GM19328 (cell line): ENCODE measurements at regions not wholly inside any gene's neighbourhood (a gene's known extent, or its start where the extent isn't known, plus 50 kb on each side); places are given as distances from the start of the nearest gene placed in this dataset.

ENCODE experiments used
- ATAC-seq: cut with Tn5 transposase; IDR thresholded peaks from one replicate; pipeline ENCODE4 v1.9.1; 2021; ENCODE audit warnings: mild to moderate bottlenecking, moderate library complexity; ENCODE audit not compliant: unreplicated experiment

DNA sequence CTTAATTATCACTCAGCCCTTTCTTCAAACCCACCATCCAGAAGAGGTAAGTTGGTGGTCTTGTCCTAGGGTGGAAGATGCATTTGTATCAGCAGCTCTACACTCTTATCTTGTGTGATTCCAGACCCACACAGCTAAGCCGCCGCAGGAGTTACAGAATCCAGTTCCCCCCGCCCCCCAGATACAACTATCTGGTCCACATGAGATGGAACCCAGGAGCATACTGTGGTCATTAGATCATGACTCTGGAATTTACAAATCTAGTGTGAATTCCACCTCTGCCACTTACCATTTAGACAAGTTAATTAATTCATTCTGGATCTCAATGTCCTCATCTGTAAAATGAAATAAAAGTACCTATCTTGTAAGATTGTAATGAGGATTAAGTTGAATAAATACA is 486.4 kb downstream of the BCL11A start:
- no peak for ATAC-seq

DNA sequence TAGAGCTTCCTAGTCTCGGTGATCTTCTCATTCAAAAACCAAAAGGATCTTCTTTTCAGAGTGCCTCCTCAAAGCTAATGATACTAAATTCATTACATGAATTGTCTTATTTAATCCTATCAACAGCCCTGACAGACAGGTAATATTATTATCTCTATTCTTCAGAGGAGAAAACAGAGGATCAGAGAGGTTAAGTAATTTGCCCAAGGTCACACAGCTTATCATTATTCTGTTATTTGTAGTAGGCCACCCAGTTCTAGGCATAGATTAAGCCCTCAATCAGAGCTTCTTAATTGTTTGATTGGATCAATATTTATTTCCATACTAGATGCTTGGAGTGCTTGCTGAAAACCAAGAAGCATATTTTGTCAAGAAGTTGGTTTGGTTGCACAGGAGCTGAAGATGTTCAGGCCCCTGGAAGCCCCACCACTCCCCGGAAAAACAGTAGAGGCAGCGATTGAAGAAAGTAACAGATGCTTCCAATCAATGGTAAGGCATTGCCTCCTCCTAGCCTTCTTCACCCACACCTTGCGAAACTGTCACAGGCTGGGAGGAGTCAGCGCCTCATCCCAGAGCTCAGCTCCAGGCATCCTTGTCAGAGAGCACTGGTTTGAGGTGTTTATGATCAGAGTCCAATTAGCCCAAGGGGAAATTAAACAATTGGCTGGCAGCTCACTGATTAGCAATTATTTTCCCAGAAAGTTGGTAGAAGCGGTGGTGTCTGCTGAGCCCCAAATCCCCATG is 487.2 kb downstream of the BCL11A start:
- no peak for ATAC-seq

DNA sequence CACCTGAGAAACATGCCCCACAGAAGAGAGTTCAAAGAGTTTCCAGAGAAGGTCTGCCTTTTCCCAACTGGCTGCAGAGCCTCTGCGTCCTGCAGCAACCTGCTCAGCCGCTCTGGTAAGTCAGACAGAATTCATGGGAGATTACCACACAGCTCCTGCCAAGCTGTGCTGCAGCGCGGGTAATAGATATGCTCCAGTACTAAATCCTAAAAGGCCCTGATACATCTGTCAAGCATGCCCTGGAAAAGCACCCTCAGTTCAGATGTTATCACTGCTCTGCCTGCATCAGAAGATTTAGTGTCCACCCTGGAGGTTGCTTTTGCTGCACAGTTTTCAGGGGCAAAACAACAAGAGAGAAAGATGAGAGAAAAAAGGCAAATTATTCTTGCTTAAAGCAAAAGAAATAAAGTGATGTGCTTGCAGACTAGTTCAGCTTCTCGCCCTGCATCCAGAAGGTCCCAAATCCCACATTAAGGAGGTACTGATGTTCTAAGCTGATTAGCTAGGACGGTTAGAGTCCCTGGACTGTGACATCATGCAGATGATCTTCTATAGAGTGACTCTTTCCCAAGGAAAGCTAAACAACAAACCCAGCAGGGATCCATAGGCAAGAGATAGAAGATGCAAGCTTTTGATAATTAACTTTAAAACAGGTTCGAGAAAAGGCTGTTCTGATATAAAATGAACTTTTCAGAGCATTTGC is 488.6 kb downstream of the BCL11A start:
- ATAC-seq = no peak

DNA sequence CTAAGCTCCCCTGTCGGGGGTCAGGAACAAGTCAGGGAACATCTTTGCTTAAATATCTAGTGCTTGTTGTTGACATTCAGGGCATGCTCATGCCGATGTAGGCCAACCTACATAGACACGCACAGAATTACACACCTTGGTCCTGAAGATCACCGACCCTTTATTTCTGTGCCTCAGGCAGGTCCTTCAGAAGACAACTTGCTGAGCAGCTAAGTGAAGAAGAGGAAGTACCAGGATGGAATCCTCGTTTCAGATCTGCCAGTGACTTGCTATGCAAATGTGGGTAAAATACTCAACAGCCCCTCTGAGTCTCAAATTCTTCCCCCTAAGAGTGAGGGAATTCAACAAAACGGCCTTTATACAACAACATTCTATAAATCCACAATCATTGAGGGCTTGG is 494.7 kb downstream of the BCL11A start:
- no peak for ATAC-seq

DNA sequence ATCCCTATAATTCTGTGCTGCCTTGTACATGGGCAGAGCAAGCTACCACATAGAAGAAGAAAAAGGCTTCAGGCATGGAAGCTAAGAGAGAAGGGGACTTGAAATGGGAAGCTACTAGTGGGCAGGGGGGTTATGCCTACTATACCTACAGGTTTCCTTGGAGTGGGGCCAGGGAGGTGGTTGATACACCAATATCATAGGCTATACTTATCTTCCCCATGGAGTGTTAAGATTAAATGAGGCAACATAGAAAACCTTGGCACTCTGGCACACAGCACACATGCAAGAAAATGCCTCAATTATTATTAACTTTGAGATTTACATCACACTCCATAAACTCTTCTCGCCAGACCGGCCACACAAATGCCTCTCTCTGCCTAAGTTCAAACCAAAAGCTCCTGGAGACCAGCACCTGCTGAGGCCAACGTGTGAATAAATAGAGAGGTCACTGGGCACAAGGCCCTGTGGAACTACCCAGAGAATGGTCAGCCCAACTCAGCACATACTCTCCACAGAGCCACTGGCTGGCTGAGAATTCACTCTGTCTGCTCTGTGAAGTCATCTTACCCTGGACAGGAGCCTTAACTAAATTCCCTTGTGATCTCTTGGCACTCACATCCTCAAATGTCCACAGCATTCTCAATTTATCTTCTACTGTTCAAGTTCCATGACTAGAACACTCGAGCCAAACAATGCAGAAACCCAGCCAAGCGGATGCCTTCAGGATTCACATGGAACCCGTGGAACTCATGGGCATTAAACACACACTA is 498.7 kb downstream of the BCL11A start:
- ATAC-seq = no peak

DNA sequence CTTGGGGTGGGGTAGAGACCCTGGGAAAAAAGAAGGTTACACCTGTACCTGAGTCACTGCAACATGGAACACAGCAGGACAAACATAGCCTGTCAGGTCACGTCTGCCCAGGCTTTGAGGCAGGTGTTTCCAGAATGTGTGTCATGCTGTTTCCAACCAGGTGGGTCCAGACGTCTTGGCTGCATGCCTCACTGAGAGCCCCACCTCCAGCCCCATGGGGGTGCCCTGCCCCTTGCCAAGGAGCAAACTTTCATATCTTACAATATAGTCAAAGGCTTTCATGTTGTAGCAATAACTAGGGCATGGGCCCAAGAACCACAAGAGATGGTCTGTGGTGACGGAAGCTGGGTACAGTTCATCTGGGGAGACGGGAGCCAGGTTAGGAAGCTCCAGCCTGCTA is 499.7 kb downstream of the BCL11A start:
- no peak for ATAC-seq

DNA sequence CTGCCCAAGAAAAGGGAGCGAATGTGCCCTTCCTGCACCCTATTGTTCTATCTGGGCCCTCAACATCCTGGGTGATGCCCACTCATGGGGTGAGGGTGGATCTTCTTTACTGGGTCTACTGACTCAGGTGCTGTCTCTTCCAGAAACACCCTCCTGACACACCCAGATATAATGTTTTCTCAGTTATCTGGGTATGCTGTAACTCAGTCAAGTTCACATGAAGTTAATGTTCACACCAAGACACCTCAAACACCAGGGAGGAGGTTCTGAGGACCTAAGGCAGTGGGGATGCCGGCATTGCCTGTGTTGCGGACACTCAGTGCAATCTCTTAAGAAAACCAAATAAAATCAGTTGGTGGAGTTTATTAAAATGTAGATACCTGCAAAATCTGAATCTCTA is 500.9 kb downstream of the BCL11A start:
- no peak for ATAC-seq

DNA sequence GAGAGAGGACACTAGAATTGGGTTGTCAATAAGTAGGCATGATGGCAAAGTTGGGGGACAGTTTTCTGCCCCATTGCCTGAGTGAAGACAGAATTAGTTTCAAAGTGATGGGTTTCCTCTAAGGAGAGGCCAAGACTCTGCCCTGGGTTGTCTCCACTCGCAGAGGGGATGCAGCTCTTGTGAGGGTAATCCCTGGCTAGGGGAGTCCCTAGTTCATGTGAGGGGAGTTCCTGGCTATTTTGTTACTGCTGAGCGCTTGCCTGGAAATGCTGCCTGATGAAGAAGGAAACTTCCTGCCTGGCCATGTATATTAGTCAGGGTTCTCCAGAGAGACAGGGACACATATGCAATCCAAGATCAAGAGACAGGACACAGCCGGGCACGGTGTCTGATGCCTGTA is 501.5 kb downstream of the BCL11A start:
- ATAC-seq = no peak

DNA sequence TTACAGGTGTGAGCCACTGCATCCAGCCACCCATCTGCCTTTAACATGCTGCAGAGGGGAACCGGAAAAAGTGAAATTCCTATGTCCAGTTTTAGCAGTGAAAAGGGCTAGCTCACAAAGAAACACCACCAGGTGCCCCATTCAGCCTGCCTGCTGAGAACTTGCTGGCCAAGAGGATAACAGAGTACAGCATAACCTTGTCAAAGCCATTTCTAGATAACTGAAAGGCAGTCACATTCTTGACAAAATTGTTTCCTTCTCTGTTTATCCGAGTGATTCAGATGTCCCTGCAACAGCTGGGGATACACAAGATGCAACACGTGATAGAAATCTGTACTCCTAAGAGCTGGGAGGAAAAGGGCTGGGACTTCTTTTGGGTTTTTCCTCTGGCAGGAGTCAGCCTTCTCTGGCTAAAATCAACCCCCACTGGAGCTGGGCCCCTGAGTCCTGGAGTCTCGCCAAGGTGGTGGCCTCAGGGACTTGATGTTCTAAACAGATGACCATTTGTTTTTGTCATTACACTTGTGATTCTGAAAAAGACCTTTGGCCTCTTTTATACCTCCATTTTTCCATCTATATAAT is 505.4 kb downstream of the BCL11A start:
- ATAC-seq = no peak

DNA sequence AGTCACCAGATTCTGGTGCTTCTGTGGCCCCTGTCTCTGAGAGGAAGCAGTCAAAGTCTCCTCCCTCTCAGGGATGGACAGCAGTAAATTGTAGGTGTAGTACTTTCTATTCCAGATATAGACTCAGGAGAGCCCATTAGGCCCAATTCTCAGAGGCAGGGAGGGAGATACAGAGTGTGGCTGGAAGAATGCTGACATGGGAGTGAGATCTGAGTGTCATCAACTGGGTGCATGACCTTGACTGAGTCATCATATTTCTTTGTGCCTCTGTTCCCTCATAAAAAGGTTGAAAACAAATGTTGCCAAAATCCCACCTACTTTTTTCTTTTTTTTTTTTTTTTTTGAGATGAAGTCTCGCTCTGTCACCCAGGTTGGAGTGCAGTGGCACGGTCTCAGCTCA is 506.1 kb downstream of the BCL11A start:
- no peak for ATAC-seq

DNA sequence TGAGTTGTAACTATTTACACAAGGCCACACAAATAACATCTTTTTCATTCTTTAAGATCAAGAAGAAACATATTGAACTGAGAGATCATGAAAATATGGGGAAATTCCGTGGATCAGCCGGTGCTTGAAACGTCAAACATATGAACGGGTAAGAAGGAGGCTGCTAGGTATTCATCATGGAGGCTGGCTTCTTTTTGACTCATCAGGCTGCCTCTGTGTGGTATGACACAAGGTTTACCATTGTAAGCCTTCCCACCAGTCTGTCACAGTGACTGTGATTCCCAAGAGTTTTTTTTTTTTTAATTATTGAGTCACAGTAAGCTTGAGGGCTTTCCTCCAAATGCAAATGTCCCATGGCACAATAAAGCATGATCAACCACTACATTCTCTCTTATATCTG is 506.9 kb downstream of the BCL11A start:
- ATAC-seq = no peak

DNA sequence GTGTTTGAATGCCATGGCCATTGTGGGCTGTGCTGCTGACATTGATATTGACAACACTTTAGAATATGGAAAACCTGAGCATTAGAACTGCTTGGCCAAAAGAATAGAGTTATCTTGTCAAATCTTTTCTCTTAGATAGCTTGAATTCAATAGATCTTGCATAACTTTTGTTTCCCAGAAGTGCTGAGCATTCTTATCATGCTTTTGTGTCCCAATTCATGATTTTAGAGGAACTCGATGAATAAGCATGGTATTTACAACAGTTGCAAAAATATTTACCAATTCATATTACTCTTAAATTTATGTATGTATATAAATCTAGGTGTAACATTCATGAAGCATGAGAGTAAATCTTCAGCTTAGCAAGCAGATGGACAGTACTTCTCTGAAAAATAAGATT is 508.0 kb downstream of the BCL11A start:
- no peak for ATAC-seq

DNA sequence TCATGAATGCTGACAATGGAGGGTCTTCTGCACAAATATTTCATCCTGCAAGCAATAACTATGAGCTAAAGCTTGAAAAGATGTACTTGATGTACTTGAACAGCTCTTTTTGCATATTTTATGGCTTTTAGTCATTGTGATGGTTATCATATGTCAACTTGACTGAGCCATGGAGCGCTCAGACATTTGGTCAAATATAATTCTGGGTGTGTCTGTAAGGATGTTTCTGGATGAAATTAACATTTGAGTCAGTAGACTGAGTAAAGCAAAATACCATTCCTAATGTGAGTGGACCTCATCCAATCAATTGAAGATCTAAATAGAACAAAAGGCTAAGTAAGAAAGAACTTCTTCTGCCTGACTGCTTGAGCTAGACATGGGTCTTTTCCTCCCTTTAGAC is 509.0 kb downstream of the BCL11A start:
- no peak for ATAC-seq

DNA sequence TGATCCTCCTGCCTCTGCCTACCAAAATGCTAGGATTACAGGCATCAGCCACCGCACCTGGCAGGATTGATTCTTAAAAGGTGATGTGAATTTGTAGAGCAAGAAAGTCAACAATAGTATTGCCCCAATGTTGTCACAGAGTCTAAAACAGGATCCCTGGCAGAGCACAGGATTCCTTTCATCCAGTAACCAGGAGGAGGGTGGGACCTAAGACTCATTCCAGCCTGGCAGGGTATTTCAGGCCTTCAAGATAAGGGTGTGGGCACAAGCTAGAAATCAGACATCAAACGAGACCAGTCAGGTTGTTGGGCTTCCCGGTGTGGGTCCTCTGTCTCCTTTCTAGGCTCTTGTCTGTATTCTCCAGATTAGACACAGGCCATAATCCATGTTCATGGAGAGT is 511.4 kb downstream of the BCL11A start:
- no peak for ATAC-seq

DNA sequence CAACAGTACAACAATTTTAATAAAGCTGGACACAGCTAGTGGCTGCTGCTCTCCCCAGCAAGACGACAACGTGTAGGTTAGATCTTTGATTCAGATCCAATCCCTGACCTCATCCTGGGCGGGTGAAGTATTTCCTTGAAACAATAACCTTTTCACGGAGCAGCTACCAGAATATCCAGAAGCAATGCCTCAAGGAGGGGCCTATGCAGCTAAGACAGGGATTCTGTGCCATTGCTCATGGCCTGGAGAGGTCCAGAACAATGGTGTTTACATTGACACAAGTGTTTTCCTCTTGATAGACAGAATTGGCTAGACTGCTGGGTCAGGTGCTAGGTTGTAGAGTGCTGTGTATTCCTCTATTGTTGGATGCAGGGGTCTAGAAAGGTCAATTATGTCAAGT is 520.1 kb downstream of the BCL11A start:
- no peak for ATAC-seq

DNA sequence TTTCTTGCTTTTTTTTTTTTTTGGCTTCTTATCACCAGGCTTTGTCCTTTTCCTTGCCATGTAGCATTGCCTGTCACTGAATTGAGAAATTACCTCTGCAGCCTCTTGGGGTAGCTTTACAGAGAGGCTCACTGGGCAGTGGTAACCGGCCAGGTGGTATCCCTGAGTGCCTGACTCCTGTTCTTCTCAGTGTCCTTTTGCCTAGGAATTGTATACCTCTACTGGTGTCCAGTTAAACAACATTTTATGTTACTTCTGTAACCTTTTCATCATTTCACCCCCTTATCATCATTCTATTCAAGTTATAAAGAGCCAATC is 523.9 kb downstream of the BCL11A start:
- no peak for ATAC-seq

DNA sequence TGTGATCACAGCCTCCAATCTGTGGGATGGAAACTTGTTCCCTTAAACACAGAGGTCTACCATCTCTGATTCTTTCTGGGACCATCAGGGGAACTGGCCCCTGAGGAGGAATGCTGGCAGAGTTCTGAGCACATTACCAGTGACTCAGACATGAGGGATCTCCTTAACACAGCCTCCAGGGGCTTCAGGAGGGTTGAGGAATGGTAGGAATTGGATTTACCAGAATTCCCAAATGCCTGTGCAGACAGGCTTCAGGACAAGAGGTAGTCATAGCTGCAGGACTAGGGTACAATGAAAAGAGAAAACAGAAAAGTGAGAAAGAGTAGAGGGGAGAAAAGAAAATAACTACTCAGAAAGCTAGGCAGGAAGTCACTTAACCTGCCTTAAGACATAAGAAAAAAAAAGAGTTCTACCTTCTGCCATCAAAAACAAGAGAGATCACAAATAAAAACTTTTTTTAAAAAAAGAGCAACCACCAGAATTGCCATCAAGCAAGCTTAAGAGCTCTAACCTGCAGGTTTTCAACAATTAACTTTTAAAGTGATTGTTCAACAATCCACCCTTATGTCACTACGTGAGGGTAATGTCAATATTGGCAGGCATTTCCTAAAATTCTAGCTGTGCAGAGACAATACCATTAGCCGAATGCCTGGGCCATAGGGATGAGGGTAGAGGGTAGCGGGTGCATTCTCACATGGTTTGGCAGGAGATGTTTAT is 524.4 kb downstream of the BCL11A start:
- no peak for ATAC-seq

DNA sequence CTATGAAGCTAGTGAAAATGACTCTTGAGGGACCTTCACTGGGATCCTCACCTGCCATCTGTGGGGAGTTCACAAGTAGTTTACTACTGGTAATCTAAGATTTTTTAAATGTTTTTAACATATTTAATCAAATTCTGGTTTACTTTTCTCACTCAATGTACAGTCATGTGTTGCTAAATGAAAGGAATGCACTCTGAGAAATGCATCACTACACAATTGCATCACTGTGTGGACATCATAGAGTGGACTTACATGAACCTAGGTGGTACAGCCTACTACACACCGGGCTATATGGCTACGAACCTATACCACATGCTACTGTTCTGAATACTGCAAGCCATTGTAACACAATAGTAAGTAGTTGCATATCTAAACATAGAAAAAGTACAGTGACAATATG is 528.0 kb downstream of the BCL11A start:
- no peak for ATAC-seq

DNA sequence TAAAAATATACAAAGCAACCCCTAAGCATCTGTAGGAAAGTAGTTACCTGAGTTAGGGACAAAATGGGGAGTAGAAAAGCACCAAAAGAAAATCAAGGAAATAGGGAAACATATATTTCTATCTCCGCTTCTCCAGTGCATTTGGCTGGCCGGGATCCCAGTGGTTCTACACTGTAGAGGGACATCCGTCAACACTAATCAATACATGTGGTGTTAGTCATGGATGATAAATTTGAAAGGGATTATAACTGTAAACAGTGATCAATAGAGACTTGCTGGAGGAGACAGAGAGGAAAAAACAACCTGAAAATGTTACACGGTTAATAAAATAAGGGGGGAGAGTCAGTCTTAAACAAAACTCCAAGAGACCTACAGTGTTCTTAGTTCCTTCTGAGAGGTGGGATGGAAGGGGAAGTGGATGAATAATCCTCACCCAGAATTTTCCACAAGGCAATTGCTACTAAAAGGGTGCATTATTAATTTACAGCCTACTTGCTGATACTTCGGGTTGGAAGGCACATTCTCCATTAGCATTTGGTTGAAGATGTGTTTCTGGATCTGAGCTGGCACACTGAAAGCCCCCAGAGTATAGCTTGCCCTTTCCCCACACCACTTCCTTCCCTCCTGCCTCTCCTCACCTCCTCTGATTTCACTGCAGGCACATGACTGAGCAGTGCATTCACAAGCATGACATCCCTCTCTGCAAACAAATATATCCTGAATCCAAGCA is 530.0 kb downstream of the BCL11A start:
- ATAC-seq = no peak

DNA sequence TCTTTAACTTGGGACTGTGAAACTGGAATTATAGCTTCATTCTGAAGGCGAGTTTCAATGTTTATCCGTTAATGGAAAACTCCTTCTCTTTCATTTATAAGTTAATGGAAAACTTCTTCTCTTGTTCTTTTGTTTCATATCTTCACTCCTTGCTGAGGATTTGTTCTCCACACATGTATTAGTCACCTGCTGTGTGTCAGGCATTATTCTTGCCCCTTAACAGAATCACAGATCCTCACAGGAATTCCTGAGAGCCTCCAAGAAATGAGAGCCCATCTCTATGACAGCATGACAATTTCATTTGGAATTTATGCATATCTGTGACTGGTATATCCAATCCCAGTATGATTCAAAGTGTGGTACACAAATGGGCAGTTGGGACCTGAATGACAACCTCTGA is 545.8 kb downstream of the BCL11A start:
- no peak for ATAC-seq

DNA sequence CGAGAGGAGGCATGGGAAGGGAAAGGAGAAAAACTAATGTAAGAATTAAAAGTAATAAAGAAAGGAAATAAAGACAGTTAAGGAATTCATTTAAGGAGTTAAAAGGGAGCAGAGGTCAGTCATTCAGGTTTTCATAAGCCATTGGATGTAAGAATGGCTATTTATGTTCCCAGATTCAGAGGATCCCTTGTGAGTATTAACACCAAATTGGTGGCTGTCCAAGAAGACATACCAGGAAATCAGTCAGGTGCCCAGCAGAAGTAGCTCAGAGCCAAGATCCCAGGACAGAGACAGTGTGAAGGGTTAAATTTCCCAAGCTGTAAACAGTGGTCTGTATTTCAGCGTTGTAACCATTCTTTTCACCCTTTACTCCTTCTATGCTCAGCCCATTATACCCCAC is 550.4 kb downstream of the BCL11A start:
- ATAC-seq = no peak
